D721Med (cell line): ENCODE measurements at regions not wholly inside any gene's neighbourhood (a gene's known extent, or its start where the extent isn't known, plus 50 kb on each side); places are given as distances from the start of the nearest gene placed in this dataset.

Experiments used
- DNase-seq: peaks from one replicate; pipeline ENCODE4 v3.0.0; 2011; ENCODE audit warnings: low spot score; ENCODE audit not compliant: insufficient read length
- FAIRE-seq: peaks from 2 replicates; lab custom pipeline; 2011; peaks lifted over from hg19 to GRCh38; lab: Jason Lieb, UNC
- CTCF ChIP-seq: IDR thresholded peaks from 2 replicates; pipeline ENCODE4 v1.5.1; 2012; ENCODE audit warnings: mild to moderate bottlenecking, control low read depth; ENCODE audit not compliant: insufficient read depth; ENCODE audit errors: missing control alignments

GRCh38 chrX:46383006-46383405, 162.2 kb downstream of the ZNF674 start:
- no peak for TF ChIP-seq CTCF
- FAIRE-seq (no peak), DNase-seq (no peak)

GRCh38 chrX:46382595-46382994, 162.6 kb downstream of the ZNF674 start:
- no peak for FAIRE-seq
- no peak for TF ChIP-seq CTCF
- DNase-seq = no peak

- no peak for FAIRE-seq
- DNase-seq = no peak
- no peak for TF ChIP-seq CTCF
Measured at GRCh38 chrX:46381630-46382029, 163.6 kb downstream of the ZNF674 start.

DNA sequence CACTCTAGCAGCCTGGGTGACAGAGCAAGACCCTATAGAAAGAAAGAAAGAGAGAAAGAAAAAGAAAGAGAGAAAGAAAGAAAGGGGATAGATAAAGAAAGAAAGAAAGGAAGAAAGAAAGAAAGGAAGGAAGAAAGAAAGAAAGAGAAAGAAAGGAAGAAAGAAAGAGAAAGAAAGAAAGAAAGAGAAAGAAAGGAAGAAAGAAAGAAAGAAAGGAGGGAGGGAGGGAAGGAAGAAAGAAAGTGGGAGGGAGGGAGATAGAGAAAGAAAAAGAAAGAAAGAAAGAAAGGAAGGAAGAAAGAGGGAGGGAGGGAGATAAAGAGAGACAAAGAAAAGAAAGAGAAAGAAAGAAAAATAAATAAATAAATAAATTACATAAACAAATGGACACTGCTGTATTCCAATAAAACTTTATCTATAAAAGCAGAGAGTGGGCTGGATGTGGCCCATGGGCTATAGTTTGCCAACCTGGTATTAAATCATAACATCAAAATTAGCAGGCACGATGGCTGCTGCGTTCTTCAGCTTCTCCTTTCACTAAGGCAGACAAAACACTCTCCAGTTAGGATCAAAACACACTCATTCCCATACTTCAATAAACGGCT, 165.0 kb downstream of the ZNF674 start:
- no peak for TF ChIP-seq CTCF
- FAIRE-seq (no peak), DNase-seq (no peak)

- no peak for DNase-seq
- FAIRE-seq = peak; percentile 56
- TF ChIP-seq CTCF = peak; percentile 36
Measured at GRCh38 chrX:46376246-46376885, 168.9 kb downstream of the ZNF674 start.

- DNase-seq = no peak
- FAIRE-seq = no peak
- no peak for TF ChIP-seq CTCF
Measured at GRCh38 chrX:46375831-46376230, 169.4 kb downstream of the ZNF674 start.

GRCh38 chrX:46374371-46374770, 170.8 kb downstream of the ZNF674 start:
- DNase-seq (no peak), FAIRE-seq (no peak)
- no peak for TF ChIP-seq CTCF
